Right renal pelvis (tissue), 4 donors: ENCODE measurements at regions not wholly inside any gene's neighbourhood (a gene's known extent, or its start where the extent isn't known, plus 50 kb on each side); places are given as distances from the start of the nearest gene placed in this dataset.
A peak's percentile ranks its signal among the peaks of the same experiment; 100 is the strongest.
"Not testable (repeated sequence)": the region's sequence is repeated elsewhere in the genome, so short reads cannot be mapped to it uniquely, and the experiment has no call there.

Source experiments
- DNase-seq, 4 donors: peaks; one replicate each; pipeline ENCODE4 v3.0.0-alpha.2; 2013; ENCODE audit warnings: low read depth in 4 of 4, low spot score in 3 of 4, missing footprints in 1 of 4

GRCh38 chr5:38675443-38675842, 119.0 kb upstream of the LIFR start:
- DNase-seq = no peak

GRCh38 chr5:38677636-38678035, 121.2 kb upstream of the LIFR start:
- no peak for DNase-seq

GRCh38 chr5:38678076-38678475, 121.6 kb upstream of the LIFR start:
- DNase-seq = no peak

DNA sequence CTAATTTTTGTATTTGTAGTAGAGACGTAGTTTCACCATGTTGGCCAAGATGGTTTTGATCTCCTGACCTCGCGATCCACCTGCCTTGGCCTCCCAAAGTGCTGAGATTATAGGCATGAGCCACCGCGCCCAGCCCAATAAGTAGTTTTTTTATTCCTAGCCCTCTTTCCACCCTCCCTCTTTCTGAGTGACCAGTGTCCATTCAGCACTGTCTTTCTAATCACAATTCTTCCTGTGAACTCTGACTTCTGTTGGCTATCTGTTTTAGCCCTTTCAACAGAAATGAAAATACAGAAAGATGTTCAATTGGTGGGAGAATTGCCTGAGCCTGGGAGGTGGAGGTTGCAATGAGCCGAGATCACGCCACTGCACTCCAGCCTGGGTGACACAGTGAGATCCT, 122.3 kb upstream of the LIFR start:
- not testable (repeated sequence) for DNase-seq

GRCh38 chr5:38680094-38680825, 123.8 kb upstream of the LIFR start:
- DNase-seq = peak in 3 of 4 donors; percentile 43 to 49 (median 48)

DNA sequence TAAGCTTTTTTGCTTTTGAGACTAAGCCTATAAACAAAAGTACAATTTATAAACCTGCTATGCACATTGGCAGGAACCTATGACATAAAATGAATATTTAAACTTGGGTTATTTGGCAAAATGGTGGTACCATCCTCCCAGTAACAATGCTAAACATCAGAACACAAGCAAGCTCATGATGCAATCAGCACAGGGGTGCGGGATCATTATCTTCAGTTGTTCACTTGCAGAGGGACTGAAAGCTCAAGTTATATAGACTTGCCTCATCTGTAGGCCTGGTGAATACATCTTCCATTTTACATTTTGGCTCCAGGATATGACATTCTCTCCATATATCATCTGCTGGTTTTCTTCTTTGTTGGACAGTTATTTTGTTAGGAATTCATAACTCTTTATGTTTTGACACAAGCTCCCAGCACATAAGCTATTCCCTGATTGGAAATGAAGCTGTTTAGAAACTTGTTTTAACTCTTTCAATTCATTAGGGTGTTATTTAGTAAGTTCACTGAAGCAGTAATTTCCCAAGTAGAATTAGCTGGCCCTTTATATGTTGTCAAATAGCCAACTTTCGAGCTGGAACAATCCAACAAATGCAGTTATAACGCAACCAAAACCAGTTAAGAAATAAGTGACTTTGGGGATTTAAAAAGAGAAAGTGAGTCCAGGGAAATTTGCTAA, 124.7 kb upstream of the LIFR start:
- no peak for DNase-seq

DNA sequence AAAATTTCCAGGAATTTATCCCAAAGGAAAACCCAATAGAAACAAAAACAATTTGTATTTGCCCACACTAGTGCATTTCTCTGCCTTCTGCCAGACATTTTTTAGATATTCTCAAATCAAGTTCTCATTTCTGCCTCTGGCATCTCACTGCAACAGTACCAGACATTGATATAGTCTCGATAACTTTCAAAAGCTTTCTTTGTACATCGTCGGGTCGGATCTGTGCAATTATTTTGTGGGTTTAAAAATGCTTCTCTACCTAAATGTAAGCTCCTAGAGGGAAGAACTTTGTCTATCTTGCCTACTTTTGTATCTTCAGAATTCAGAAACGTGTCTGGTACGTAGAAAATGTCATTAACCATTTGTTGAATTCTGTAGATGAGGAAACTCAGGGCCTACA, 125.5 kb upstream of the LIFR start:
- no peak for DNase-seq

- DNase-seq = no peak
Measured at GRCh38 chr5:38686658-38687057, 130.2 kb upstream of the LIFR start.

GRCh38 chr5:38692346-38692745, 135.9 kb upstream of the LIFR start:
- no peak for DNase-seq

- DNase-seq = no peak
Measured at GRCh38 chr5:38692781-38693527, 136.5 kb upstream of the LIFR start.

- DNase-seq = peak in 2 of 4 donors; percentile 29 to 36
Measured at GRCh38 chr5:38695021-38695958, 138.8 kb upstream of the LIFR start.

- no peak for DNase-seq
Measured at GRCh38 chr5:38697013-38697412, 140.6 kb upstream of the LIFR start.

GRCh38 chr5:38705529-38705928, 140.3 kb upstream of the OSMR start:
- DNase-seq = not testable (repeated sequence)

DNA sequence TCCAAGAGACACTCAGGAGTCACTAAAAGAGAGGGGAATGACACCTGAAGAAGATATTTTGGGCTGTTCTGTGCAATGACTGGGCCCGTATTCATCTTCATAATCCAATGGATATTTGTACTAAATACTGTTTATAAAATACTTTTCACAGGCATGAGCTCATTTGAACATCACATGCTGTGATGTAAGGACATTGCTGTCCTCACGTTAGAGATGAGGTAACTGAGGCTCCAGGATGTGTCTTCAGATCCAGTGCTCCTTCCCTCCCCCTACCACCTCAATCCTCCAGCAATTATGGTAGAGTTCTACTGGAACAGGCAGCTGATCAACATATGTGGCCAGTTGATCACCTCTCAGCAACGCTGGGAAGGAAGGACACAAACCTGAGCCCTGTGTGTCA, 139.4 kb upstream of the OSMR start:
- DNase-seq = no peak

GRCh38 chr5:38707352-38708210, 138.2 kb upstream of the OSMR start:
- no peak for DNase-seq

DNA sequence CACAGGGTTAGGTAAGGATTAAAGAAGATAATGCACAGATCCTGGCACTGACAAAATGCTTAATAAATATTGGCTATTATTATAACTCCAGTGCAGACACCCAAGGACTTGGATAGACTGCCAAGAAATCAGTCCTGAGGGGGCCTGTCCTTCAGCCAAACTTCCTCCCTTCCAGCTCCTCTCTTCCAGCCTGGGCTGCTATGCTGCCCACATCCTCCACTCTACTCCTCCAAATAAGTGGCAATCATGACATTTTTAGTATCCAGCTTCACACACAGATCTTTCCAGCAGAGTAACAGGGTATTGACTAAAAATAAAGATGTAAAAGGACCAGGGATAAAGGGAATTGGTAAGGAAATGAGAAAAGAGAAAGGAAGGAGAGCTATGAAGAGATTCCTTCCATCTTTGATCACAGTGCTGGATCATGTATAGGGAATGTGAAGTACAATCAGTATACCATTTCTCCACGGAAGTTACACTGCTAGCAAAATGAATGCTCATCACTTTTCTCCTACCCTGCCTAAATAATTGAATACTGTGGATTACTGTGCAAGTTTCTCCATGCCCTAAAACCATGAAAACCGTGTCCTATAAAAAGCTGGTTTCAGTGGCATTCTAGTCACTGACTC, 136.0 kb upstream of the OSMR start:
- no peak for DNase-seq

GRCh38 chr5:38710627-38711026, 135.2 kb upstream of the OSMR start:
- no peak for DNase-seq

GRCh38 chr5:38712391-38712790, 133.4 kb upstream of the OSMR start:
- no peak for DNase-seq

- DNase-seq = no peak
Measured at GRCh38 chr5:38714240-38714639, 131.6 kb upstream of the OSMR start.
